ENCODE measurements at regions not wholly inside any gene's neighbourhood (a gene's known extent, or its start where the extent isn't known, plus 50 kb on each side); places are given as distances from the start of the nearest gene placed in this dataset.

- Histone ChIP-seq H3K4me1 (ENCODE audit: low read depth) (peaks cover 2% of the 10 kb centered on the region), H3K4me3 (no peak overlapping the region), H3K36me3 (ENCODE audit: low read depth) (no peaks in the 10 kb centered on the region), H3K9me3 (no peaks in the 10 kb centered on the region)
- intact Hi-C loops (cut with DNase I, micrococcal nuclease), result no loop called here
- ATAC-seq (no peak), DNase-seq (no peak)
- no peak for TF ChIP-seq CTCF (IDR thresholded peaks at IDR 0.05)
These were observed 371.4 kb upstream of the C1orf174 start for GRCh38 chr1:4271338-4271998.

GRCh38 chr1:4272568-4272967, 372.5 kb upstream of the C1orf174 start:
- DNase-seq, result no peak
- no peak overlapping the region for H3K4me3 ChIP-seq
- intact Hi-C loops (cut with DNase I, micrococcal nuclease), result no loop called here
- TF ChIP-seq CTCF (IDR thresholded peaks at IDR 0.05), result no peak
- peaks cover 4% of the 10 kb centered on the region for H3K9me3 ChIP-seq
- H3K4me1 ChIP-seq (ENCODE audit: low read depth), result peaks cover 2% of the 10 kb centered on the region
- no peak for ATAC-seq
- H3K36me3 ChIP-seq (ENCODE audit: low read depth), result no peaks in the 10 kb centered on the region

- peaks cover 7% of the 10 kb centered on the region for H3K9me3 ChIP-seq
- H3K36me3 ChIP-seq (ENCODE audit: low read depth), result no peaks in the 10 kb centered on the region
- intact Hi-C loops (cut with DNase I, micrococcal nuclease), result no loop called here
- DNase-seq, result no peak
- no peak overlapping the region for H3K4me3 ChIP-seq
- TF ChIP-seq CTCF (IDR thresholded peaks at IDR 0.05), result no peak
- ATAC-seq, result no peak
- H3K4me1 ChIP-seq (ENCODE audit: low read depth), result no peaks in the 10 kb centered on the region
These were observed 373.2 kb upstream of the C1orf174 start for GRCh38 chr1:4273243-4273642.

- Histone ChIP-seq H3K36me3 (ENCODE audit: low read depth) (no peaks in the 10 kb centered on the region), H3K4me3 (no peak overlapping the region), H3K9me3 (peaks cover 7% of the 10 kb centered on the region), H3K4me1 (ENCODE audit: low read depth) (no peaks in the 10 kb centered on the region)
- no peak for TF ChIP-seq CTCF (IDR thresholded peaks at IDR 0.05)
- DNase-seq, result no peak
- intact Hi-C loops (cut with DNase I, micrococcal nuclease), result no loop called here
- ATAC-seq, result no peak
These were observed 373.7 kb upstream of the C1orf174 start for GRCh38 chr1:4273747-4274146.

GRCh38 chr1:4275083-4275482, 375.0 kb upstream of the C1orf174 start:
- Histone ChIP-seq H3K4me3 (no peak overlapping the region), H3K9me3 (peaks cover 7% of the 10 kb centered on the region), H3K36me3 (ENCODE audit: low read depth) (no peaks in the 10 kb centered on the region), H3K4me1 (ENCODE audit: low read depth) (no peaks in the 10 kb centered on the region)
- intact Hi-C loops (cut with DNase I, micrococcal nuclease), result no loop called here
- TF ChIP-seq CTCF (IDR thresholded peaks at IDR 0.05), result no peak
- DNase-seq (no peak), ATAC-seq (no peak)

- no peak for DNase-seq
- intact Hi-C loops (cut with DNase I, micrococcal nuclease), result no loop called here
- TF ChIP-seq CTCF (IDR thresholded peaks at IDR 0.05), result no peak
These were observed 376.2 kb upstream of the C1orf174 start for GRCh38 chr1:4276238-4276637.

More at GRCh38 chr1:4276238-4276637, 376.2 kb upstream of the C1orf174 start:
- no peak for ATAC-seq
- H3K36me3 ChIP-seq (ENCODE audit: low read depth), result no peaks in the 10 kb centered on the region
- no peak overlapping the region for H3K4me3 ChIP-seq
- no peaks in the 10 kb centered on the region for H3K4me1 ChIP-seq (ENCODE audit: low read depth)
- peaks cover 7% of the 10 kb centered on the region for H3K9me3 ChIP-seq

All from mucosa of descending colon (tissue), 3 donors.